Type B pancreatic cell (in vitro differentiated cells): ENCODE measurements at regions not wholly inside any gene's neighbourhood (a gene's known extent, or its start where the extent isn't known, plus 50 kb on each side); places are given as distances from the start of the nearest gene placed in this dataset.

Experiments
- DNase-seq: peaks from one replicate; pipeline ENCODE4 v3.0.0; 2021; ENCODE audit warnings: mixed read lengths; ENCODE audit not compliant: unreplicated experiment; ENCODE audit errors: extremely low spot score
- H3K27ac Mint-ChIP-seq: 2 replicates; pipeline ENCODE4 v1.8.0; 2021; ENCODE audit warnings: mild to moderate bottlenecking, mixed read lengths
- H3K27me3 Mint-ChIP-seq: 2 replicates; pipeline ENCODE4 v1.8.0; 2021; ENCODE audit warnings: mixed read lengths
- H3K36me3 Mint-ChIP-seq: 2 replicates; pipeline ENCODE4 v1.8.0; 2021; ENCODE audit warnings: mixed read lengths
- H3K4me1 Mint-ChIP-seq: one replicate; pipeline ENCODE4 v1.8.0; 2021; ENCODE audit warnings: mixed read lengths; ENCODE audit not compliant: unreplicated experiment
- H3K4me3 Mint-ChIP-seq: 2 replicates; pipeline ENCODE4 v1.8.0; 2021; ENCODE audit warnings: mild to moderate bottlenecking, mixed read lengths
- H3K9me3 Mint-ChIP-seq: 2 replicates; pipeline ENCODE4 v1.8.0; 2021; ENCODE audit warnings: mixed read lengths
- CTCF ChIP-seq: fragments of 200-600 bp; sonication (generic); conservative IDR thresholded peaks from 2 replicates; pipeline ENCODE4 v1.5.0; 2021; ENCODE audit warnings: antibody characterized with exemption, mild to moderate bottlenecking

- H3K4me3 Mint-ChIP-seq: no peak overlapping the region
- no peak overlapping the region for H3K27ac Mint-ChIP-seq
- TF ChIP-seq CTCF: no peak
- peaks cover 8% of the 10 kb centered on the region for H3K4me1 Mint-ChIP-seq
- peaks cover 4% of the 10 kb centered on the region for H3K9me3 Mint-ChIP-seq
- no peak for DNase-seq
- H3K27me3 Mint-ChIP-seq: no peaks in the 10 kb centered on the region
- no peaks in the 10 kb centered on the region for H3K36me3 Mint-ChIP-seq
Observed at GRCh38 chr1:96034006-96034405, 687.6 kb upstream of the PTBP2 start.

DNA sequence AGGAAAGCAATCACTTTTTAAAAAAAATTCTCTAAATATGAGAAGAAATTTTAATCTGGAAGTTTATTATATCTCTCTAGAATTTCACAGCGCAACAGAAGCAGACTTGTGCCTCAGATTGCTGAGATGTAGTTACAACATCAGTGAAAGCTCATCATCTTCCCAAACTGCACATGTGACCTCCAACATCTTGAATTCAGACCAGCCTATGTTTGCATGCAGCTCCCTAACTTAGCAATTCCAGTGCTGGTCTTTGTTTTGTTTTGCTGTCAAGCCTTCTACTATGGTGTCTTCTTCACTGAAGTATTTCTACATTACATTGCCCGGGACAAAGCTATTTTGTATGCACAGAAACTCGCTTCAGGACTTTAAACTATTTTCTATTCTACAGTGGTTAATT lies 684.8 kb upstream of the PTBP2 start:
- no peaks in the 10 kb centered on the region for H3K36me3 Mint-ChIP-seq
- TF ChIP-seq CTCF: no peak
- no peaks in the 10 kb centered on the region for H3K27me3 Mint-ChIP-seq
- H3K4me3 Mint-ChIP-seq: no peak overlapping the region
- DNase-seq: no peak
- no peak overlapping the region for H3K27ac Mint-ChIP-seq
- H3K4me1 Mint-ChIP-seq: peaks cover 17% of the 10 kb centered on the region
- no peaks in the 10 kb centered on the region for H3K9me3 Mint-ChIP-seq

GRCh38 chr1:96038636-96039035 lies 682.9 kb upstream of the PTBP2 start:
- H3K27ac Mint-ChIP-seq: peak overlapping the region; percentile 74
- peaks cover 17% of the 10 kb centered on the region for H3K4me1 Mint-ChIP-seq

GRCh38 chr1:96039910-96040309 lies 681.7 kb upstream of the PTBP2 start:
- no peak overlapping the region for H3K4me3 Mint-ChIP-seq
- H3K27me3 Mint-ChIP-seq: no peaks in the 10 kb centered on the region
- no peak overlapping the region for H3K27ac Mint-ChIP-seq
- H3K9me3 Mint-ChIP-seq: peaks cover 4% of the 10 kb centered on the region
- no peaks in the 10 kb centered on the region for H3K36me3 Mint-ChIP-seq
- peaks cover 17% of the 10 kb centered on the region for H3K4me1 Mint-ChIP-seq
- no peak for DNase-seq
- no peak for TF ChIP-seq CTCF

More at GRCh38 chr1:96038636-96039035, 682.9 kb upstream of the PTBP2 start:
- Mint-ChIP-seq H3K36me3 (no peaks in the 10 kb centered on the region), H3K4me3 (peak overlapping the region; percentile 72), H3K27me3 (no peaks in the 10 kb centered on the region), H3K9me3 (peaks cover 4% of the 10 kb centered on the region)
- DNase-seq: no peak
- TF ChIP-seq CTCF: no peak

GRCh38 chr1:96041470-96041869 lies 680.1 kb upstream of the PTBP2 start:
- Mint-ChIP-seq H3K4me3 (no peak overlapping the region), H3K9me3 (peaks cover 4% of the 10 kb centered on the region), H3K4me1 (peaks cover 17% of the 10 kb centered on the region), H3K36me3 (no peaks in the 10 kb centered on the region), H3K27me3 (no peaks in the 10 kb centered on the region), H3K27ac (no peak overlapping the region)
- no peak for TF ChIP-seq CTCF
- no peak for DNase-seq
